Peyer's patch (tissue), 4 donors: ENCODE measurements at regions not wholly inside any gene's neighbourhood (a gene's known extent, or its start where the extent isn't known, plus 50 kb on each side); places are given as distances from the start of the nearest gene placed in this dataset.

Experiments
- DNase-seq, 3 donors: peaks; one replicate each; pipeline ENCODE4 v3.0.0-alpha.2; 2017 to 2019
- H3K27ac ChIP-seq, 4 donors: fragments of 200-600 bp; sonication (generic); one replicate each; pipeline ENCODE4 v1.5.1; 2016 to 2019
- H3K27me3 ChIP-seq, 2 donors: fragments of 200-600 bp; sonication (generic); one replicate each; pipeline ENCODE4 v1.5.1; 2019
- H3K36me3 ChIP-seq, 3 donors: fragments of 200-600 bp; sonication (generic); one replicate each; pipeline ENCODE4 v1.5.1; 2016 to 2019
- H3K4me1 ChIP-seq, 4 donors: fragments of 200-600 bp; sonication (generic); one replicate each; pipeline ENCODE4 v1.5.1; 2016 to 2019
- H3K4me3 ChIP-seq, 4 donors: fragments of 200-600 bp; sonication (generic); 1 replicate in 3 of 4; 2 replicates in 1 of 4; pipeline ENCODE4 v1.5.1; 2016 to 2019; ENCODE audit warnings: mild to moderate bottlenecking in 1 of 4
- H3K9me3 ChIP-seq, 4 donors: fragments of 200-600 bp; sonication (generic); one replicate each; pipeline ENCODE4 v1.5.1; 2016 to 2019; ENCODE audit warnings: mild to moderate bottlenecking in 1 of 4
- CTCF ChIP-seq, 6 experiments: fragments of 450-650 bp in 4 of 6; fragments of 200-600 bp in 2 of 6; sonication (generic) in 1 of 6; IDR thresholded peaks; one replicate each; pipeline ENCODE4 v1.5.1; 2017 to 2019; ENCODE audit warnings: antibody characterized with exemption in 6 of 6, mild to moderate bottlenecking in 3 of 6, moderate library complexity in 1 of 6
- POLR2A ChIP-seq, 2 donors: fragments of 450-650 bp; IDR thresholded peaks; one replicate each; pipeline ENCODE4 v1.5.1; 2017; ENCODE audit warnings: antibody characterized with exemption in 2 of 2, mild to moderate bottlenecking in 2 of 2, moderate library complexity in 2 of 2

- no peaks in the 10 kb centered on the region for H3K36me3 ChIP-seq
- no peaks in the 10 kb centered on the region for H3K4me1 ChIP-seq
- no peak for DNase-seq
- no peaks in the 10 kb centered on the region for H3K27me3 ChIP-seq
- no peak for TF ChIP-seq CTCF (IDR thresholded peaks at IDR 0.05)
- no peak for TF ChIP-seq POLR2A (IDR thresholded peaks at IDR 0.05)
- H3K9me3 ChIP-seq, result no peaks in the 10 kb centered on the region
- no peak overlapping the region for H3K4me3 ChIP-seq
- no peak overlapping the region for H3K27ac ChIP-seq
These were observed 373.0 kb downstream of the CDH2 start for GRCh38 chr18:27803957-27804356.

- Histone ChIP-seq H3K9me3 (no peaks in the 10 kb centered on the region), H3K4me3 (no peak overlapping the region), H3K4me1 (no peaks in the 10 kb centered on the region), H3K27me3 (no peaks in the 10 kb centered on the region), H3K27ac (no peak overlapping the region), H3K36me3 (no peaks in the 10 kb centered on the region)
- DNase-seq, result no peak
- no peak for TF ChIP-seq POLR2A (IDR thresholded peaks at IDR 0.05)
- no peak for TF ChIP-seq CTCF (IDR thresholded peaks at IDR 0.05)
These were observed 379.4 kb downstream of the CDH2 start for GRCh38 chr18:27797484-27797883.

GRCh38 chr18:27794181-27794926 is 382.6 kb downstream of the CDH2 start:
- Histone ChIP-seq H3K27ac (no peak overlapping the region), H3K4me1 (no peaks in the 10 kb centered on the region), H3K4me3 (no peak overlapping the region), H3K36me3 (no peaks in the 10 kb centered on the region), H3K27me3 (no peaks in the 10 kb centered on the region), H3K9me3 (no peaks in the 10 kb centered on the region)
- no peak for TF ChIP-seq CTCF (IDR thresholded peaks at IDR 0.05)
- no peak for TF ChIP-seq POLR2A (IDR thresholded peaks at IDR 0.05)
- no peak for DNase-seq

DNA sequence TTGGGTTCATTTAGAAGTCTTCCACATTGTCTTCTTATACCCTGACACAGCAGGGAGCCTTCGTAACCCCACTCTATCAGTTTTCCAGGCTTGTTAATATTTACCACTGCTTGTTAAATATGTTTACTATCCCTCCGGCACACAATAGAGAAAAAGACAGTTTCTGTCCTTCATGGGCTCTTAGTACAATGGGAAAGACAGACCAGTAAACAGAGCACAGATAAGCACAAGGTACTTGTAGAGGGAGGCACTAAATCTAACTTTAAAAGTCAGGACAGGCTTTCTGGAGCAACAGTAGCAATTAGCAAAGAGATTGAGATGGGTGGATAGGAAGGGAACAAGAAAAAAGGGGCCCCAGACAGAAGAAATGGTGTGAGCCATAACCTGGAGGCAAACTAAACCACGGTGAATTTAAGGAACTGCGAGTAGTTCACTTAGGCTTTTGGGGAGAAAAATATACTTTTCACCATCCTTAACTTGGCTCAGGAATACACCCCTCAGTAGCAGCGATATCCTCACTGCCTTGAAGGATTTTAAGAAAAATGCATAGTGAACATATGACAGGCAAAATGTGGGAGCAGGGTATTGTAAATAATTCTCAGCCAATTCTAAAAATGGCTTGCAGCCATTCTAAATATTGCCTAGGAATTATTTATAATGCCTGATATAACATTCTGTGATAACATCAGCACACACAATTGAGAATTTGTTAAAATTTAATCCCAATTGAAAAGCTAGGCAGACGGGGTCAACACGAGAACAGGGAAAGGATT is 383.7 kb downstream of the CDH2 start:
- no peak for DNase-seq
- no peak for TF ChIP-seq POLR2A (IDR thresholded peaks at IDR 0.05)
- TF ChIP-seq CTCF (IDR thresholded peaks at IDR 0.05), result no peak
- H3K4me3 ChIP-seq, result no peak overlapping the region
- H3K9me3 ChIP-seq, result no peaks in the 10 kb centered on the region
- H3K36me3 ChIP-seq, result no peaks in the 10 kb centered on the region
- no peaks in the 10 kb centered on the region for H3K4me1 ChIP-seq
- H3K27me3 ChIP-seq, result no peaks in the 10 kb centered on the region
- H3K27ac ChIP-seq, result no peak overlapping the region

DNA sequence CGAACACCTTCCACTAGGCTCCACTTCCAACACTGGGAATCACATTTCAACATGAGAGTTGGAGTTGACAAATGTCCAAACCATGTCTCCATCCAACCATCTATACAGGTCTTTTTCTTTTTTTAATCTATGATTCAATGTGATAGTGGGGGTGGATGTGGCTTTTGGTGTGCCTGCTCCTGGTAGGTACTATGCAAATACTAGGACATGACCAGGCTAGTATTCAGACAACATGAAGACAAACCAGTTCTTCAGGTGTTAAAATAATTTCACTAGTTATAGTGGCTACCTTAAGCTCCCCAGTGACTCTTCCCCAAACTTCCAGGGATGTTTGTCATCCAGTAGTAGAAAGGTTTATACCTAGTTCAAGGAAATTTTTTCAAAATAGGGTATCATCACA is 387.5 kb downstream of the CDH2 start:
- TF ChIP-seq CTCF (IDR thresholded peaks at IDR 0.05) (no peak), POLR2A (IDR thresholded peaks at IDR 0.05) (no peak)
- no peak overlapping the region for H3K4me3 ChIP-seq

More for the DNA sequence above, 387.5 kb downstream of the CDH2 start:
- DNase-seq, result no peak
- no peak overlapping the region for H3K27ac ChIP-seq
- no peaks in the 10 kb centered on the region for H3K27me3 ChIP-seq
- no peaks in the 10 kb centered on the region for H3K36me3 ChIP-seq
- H3K9me3 ChIP-seq, result no peaks in the 10 kb centered on the region
- H3K4me1 ChIP-seq, result no peaks in the 10 kb centered on the region
